MM.1S (cell line): ENCODE measurements at regions not wholly inside any gene's neighbourhood (a gene's known extent, or its start where the extent isn't known, plus 50 kb on each side); places are given as distances from the start of the nearest gene placed in this dataset.

Experiments used
- DNase-seq: peaks from one replicate; pipeline ENCODE4 v3.0.0-alpha.2; 2015
- H2AFZ ChIP-seq: fragments of 300-600 bp; sonication (generic); 2 replicates; pipeline ENCODE4 v1.6.0; 2016; ENCODE audit warnings: antibody characterized with exemption, low read length
- H3F3A ChIP-seq: fragments of 300-600 bp; sonication (generic); 2 replicates; pipeline ENCODE4 v1.6.1; 2016; ENCODE audit warnings: mild to moderate bottlenecking, antibody characterized with exemption, low read length, moderate library complexity, mixed read lengths; ENCODE audit not compliant: insufficient read depth
- H3K27ac ChIP-seq: fragments of 300-600 bp; sonication (generic); 2 replicates; pipeline ENCODE4 v1.5.1; 2016; ENCODE audit warnings: mild to moderate bottlenecking, low read length
- H3K27me3 ChIP-seq: fragments of 300-600 bp; sonication (generic); replicated peaks from 2 replicates; pipeline ENCODE4 v1.6.0; 2016; ENCODE audit warnings: low read length; ENCODE audit not compliant: insufficient read depth
- H3K36me3 ChIP-seq: fragments of 300-600 bp; sonication (generic); replicated peaks from 2 replicates; pipeline ENCODE4 v1.6.1; 2016; ENCODE audit warnings: mild to moderate bottlenecking, low read length, mixed read lengths; ENCODE audit not compliant: insufficient read depth
- H3K4me1 ChIP-seq: fragments of 300-600 bp; sonication (generic); 2 replicates; pipeline ENCODE4 v1.6.1; 2016; ENCODE audit warnings: low read length, mixed read lengths
- H3K4me2 ChIP-seq: fragments of 300-600 bp; sonication (generic); 2 replicates; pipeline ENCODE4 v1.6.0; 2016; ENCODE audit warnings: low read depth, low read length
- H3K4me3 ChIP-seq: fragments of 300-600 bp; sonication (generic); 2 replicates; pipeline ENCODE4 v1.5.1; 2016; ENCODE audit warnings: low read length, mixed read lengths
- H3K79me2 ChIP-seq: fragments of 300-600 bp; sonication (generic); 2 replicates; pipeline ENCODE4 v1.6.1; 2016; ENCODE audit warnings: mixed run types, low read length, mixed read lengths
- H3K9ac ChIP-seq: fragments of 300-600 bp; sonication (generic); 2 replicates; pipeline ENCODE4 v1.6.1; 2016; ENCODE audit warnings: low read length, mixed read lengths
- H3K9me2 ChIP-seq: fragments of 300-600 bp; sonication (generic); replicated peaks from 2 replicates; pipeline ENCODE4 v1.6.1; 2016; ENCODE audit warnings: mild to moderate bottlenecking, low read length, mixed read lengths; ENCODE audit not compliant: insufficient read depth
- H3K9me3 ChIP-seq: fragments of 300-600 bp; sonication (generic); replicated peaks from 2 replicates; pipeline ENCODE4 v1.6.1; 2016; ENCODE audit warnings: mild to moderate bottlenecking, low read length, mixed read lengths; ENCODE audit not compliant: insufficient read depth
- H4K20me1 ChIP-seq: fragments of 300-600 bp; sonication (generic); 2 replicates; pipeline ENCODE4 v1.6.1; 2016; ENCODE audit warnings: mild to moderate bottlenecking, low read length, moderate library complexity, mixed read lengths; ENCODE audit not compliant: insufficient read depth
- CTCF ChIP-seq: fragments of 300-600 bp; sonication (generic); IDR thresholded peaks from 2 replicates; pipeline ENCODE4 v1.5.1; 2016; ENCODE audit warnings: antibody characterized with exemption, low read length, mixed read lengths
- EZH2 ChIP-seq: fragments of 300-600 bp; sonication (generic); optimal IDR thresholded peaks from 2 replicates; pipeline ENCODE3; 2017; ENCODE audit warnings: low read depth, mild to moderate bottlenecking, antibody characterized with exemption, low read length, mixed read lengths
- EZH2phosphoT487 ChIP-seq: fragments of 300-600 bp; sonication (generic); IDR thresholded peaks from 2 replicates; pipeline ENCODE4 v1.6.1; 2018; ENCODE audit warnings: antibody characterized with exemption, low read length

GRCh38 chr7:26038201-26038990 lies 113.6 kb upstream of the NFE2L3 start:
- H3K4me2 ChIP-seq, result peak overlapping the region; percentile 77
- peak overlapping the region; percentile 75 for H3K27ac ChIP-seq
- H3K9me2 ChIP-seq, result no peaks in the 10 kb centered on the region
- no peaks in the 10 kb centered on the region for H4K20me1 ChIP-seq
- no peaks in the 10 kb centered on the region for H3K9me3 ChIP-seq
- H3K27me3 ChIP-seq, result no peaks in the 10 kb centered on the region
- peak overlapping the region; percentile 38 for H3K4me3 ChIP-seq
- H3K79me2 ChIP-seq, result no peaks in the 10 kb centered on the region
- peaks cover 8% of the 10 kb centered on the region for H3F3A ChIP-seq
- no peaks in the 10 kb centered on the region for H3K36me3 ChIP-seq
- DNase-seq, result peak; percentile 60
- TF ChIP-seq EZH2phosphoT487 (no peak), EZH2 (no peak), CTCF (no peak)
- 0 out of 2 replicates have a peak, but pooled peaks cover 7% of the 10 kb centered on the region for H3K4me1 ChIP-seq
- H2AFZ ChIP-seq, result peak overlapping the region; percentile 89
- H3K9ac ChIP-seq, result peak overlapping the region; percentile 51

- Histone ChIP-seq H3K36me3 (no peaks in the 10 kb centered on the region), H3K27ac (no peak overlapping the region), H3K9me3 (no peaks in the 10 kb centered on the region), H3K9me2 (no peaks in the 10 kb centered on the region), H4K20me1 (no peaks in the 10 kb centered on the region), H3F3A (peaks cover 8% of the 10 kb centered on the region), H3K4me2 (no peak overlapping the region), H3K79me2 (no peaks in the 10 kb centered on the region), H2AFZ (no peak overlapping the region), H3K4me3 (no peak overlapping the region), H3K4me1 (0 out of 2 replicates have a peak, but pooled peaks cover 7% of the 10 kb centered on the region), H3K27me3 (no peaks in the 10 kb centered on the region), H3K9ac (no peak overlapping the region)
- no peak for TF ChIP-seq EZH2phosphoT487
- no peak for TF ChIP-seq EZH2
- no peak for TF ChIP-seq CTCF
- DNase-seq, result no peak
These were observed 111.9 kb upstream of the NFE2L3 start for GRCh38 chr7:26040085-26040484.

GRCh38 chr7:26042237-26042636 lies 109.8 kb upstream of the NFE2L3 start:
- Histone ChIP-seq H3K9me3 (no peaks in the 10 kb centered on the region), H3K79me2 (no peaks in the 10 kb centered on the region), H3K4me3 (no peak overlapping the region), H3K9me2 (no peaks in the 10 kb centered on the region), H3K4me1 (0 out of 2 replicates have a peak, but pooled peaks cover 7% of the 10 kb centered on the region), H2AFZ (no peak overlapping the region), H4K20me1 (no peaks in the 10 kb centered on the region), H3K27ac (no peak overlapping the region), H3K4me2 (no peak overlapping the region), H3F3A (peaks cover 8% of the 10 kb centered on the region), H3K27me3 (no peaks in the 10 kb centered on the region), H3K36me3 (no peaks in the 10 kb centered on the region), H3K9ac (no peak overlapping the region)
- DNase-seq, result no peak
- TF ChIP-seq EZH2phosphoT487 (no peak), EZH2 (no peak), CTCF (no peak)
